Ovary (tissue), 1 donor: ENCODE measurements at regions not wholly inside any gene's neighbourhood (a gene's known extent, or its start where the extent isn't known, plus 50 kb on each side); places are given as distances from the start of the nearest gene placed in this dataset.

Experiments
- EP300 ChIP-seq: sonication (generic); formaldehyde crosslinking; IDR thresholded peaks from one replicate; pipeline ENCODE4 v1.6.1; 2017; ENCODE audit warnings: antibody characterized with exemption
- POLR2A ChIP-seq: fragments of 450-650 bp; IDR thresholded peaks from one replicate; pipeline ENCODE4 v1.6.1; 2017; ENCODE audit warnings: antibody characterized with exemption, mild to moderate bottlenecking, moderate library complexity

DNA sequence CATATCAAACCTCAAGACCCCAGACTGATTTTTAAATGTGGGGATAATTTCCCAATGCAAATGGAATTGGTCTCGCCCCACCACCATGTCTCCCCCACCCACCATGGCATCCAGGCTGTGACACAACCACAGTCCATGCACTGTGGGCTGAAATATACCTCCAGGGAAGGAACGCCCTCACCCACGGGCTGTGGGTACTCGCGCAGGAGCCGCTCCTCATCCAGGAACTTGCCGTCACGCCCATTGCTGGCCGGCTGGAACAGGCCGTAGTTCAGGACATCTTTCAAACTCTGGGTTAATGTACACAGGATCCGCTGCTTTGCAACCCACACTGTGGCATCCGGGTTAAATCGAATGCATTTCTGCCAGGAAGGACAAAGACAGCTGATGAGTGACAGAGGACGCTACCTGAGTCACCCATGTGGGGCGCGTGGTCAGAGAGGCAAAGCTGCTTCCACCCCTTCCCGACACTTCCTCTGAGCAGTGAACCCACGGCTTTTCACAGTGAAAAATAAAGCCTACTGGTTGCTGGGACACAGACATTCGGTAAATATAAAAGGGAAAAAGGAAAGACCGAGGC is 133.6 kb downstream of the SHANK2 start:
- TF ChIP-seq POLR2A (no peak), EP300 (no peak)
